HL-60 (cell line): ENCODE measurements at regions not wholly inside any gene's neighbourhood (a gene's known extent, or its start where the extent isn't known, plus 50 kb on each side); places are given as distances from the start of the nearest gene placed in this dataset.

Experiments used
- DNase-seq, 2 experiments: peaks; one replicate each; pipeline ENCODE4 v3.0.0-alpha.2; 2010 to 2020; ENCODE audit warnings: low read depth in 1 of 2, low spot score in 1 of 2
- H3K27ac ChIP-seq: fragments of 250-450 bp; sonication (Bioruptor Pico); replicated peaks from 2 replicates; pipeline ENCODE4 v1.5.1; 2020; ENCODE audit warnings: mild to moderate bottlenecking, moderate library complexity
- H3K27me3 ChIP-seq: fragments of 250-450 bp; sonication (Bioruptor Pico); 2 replicates; pipeline ENCODE4 v1.5.1; 2021; ENCODE audit warnings: mild to moderate bottlenecking, moderate library complexity; ENCODE audit not compliant: insufficient read depth, poor library complexity, severe bottlenecking
- H3K4me3 ChIP-seq: replicated peaks from 2 replicates; pipeline ENCODE4 v1.5.1; 2011; ENCODE audit warnings: mild to moderate bottlenecking, control low read depth, low read length; ENCODE audit not compliant: insufficient read depth
- CTCF ChIP-seq: IDR thresholded peaks from one replicate; pipeline ENCODE4 v1.5.1; 2011; ENCODE audit warnings: low read length, control low read depth, inconsistent platforms; ENCODE audit not compliant: insufficient read depth
- GABPA ChIP-seq: IDR thresholded peaks from 2 replicates; pipeline ENCODE4 v1.6.1; 2012; ENCODE audit warnings: low read depth
- POLR2AphosphoS5 ChIP-seq: IDR thresholded peaks from 2 replicates; pipeline ENCODE4 v1.6.1; 2012; ENCODE audit warnings: low read depth
- REST ChIP-seq: IDR thresholded peaks from 2 replicates; pipeline ENCODE4 v1.6.1; 2012; ENCODE audit warnings: low read depth; ENCODE audit not compliant: insufficient replicate concordance
- SPI1 ChIP-seq: IDR thresholded peaks from 2 replicates; pipeline ENCODE4 v1.6.1; 2012; ENCODE audit warnings: low read depth, mild to moderate bottlenecking, borderline replicate concordance

GRCh38 chr16:52874042-52874441, 178.7 kb downstream of the CHD9NB start:
- Histone ChIP-seq H3K4me3 (no peak overlapping the region), H3K27me3 (no peaks in the 10 kb centered on the region), H3K27ac (no peak overlapping the region)
- no peak for TF ChIP-seq SPI1
- DNase-seq = no peak

- DNase-seq = no peak
- Histone ChIP-seq H3K27me3 (no peaks in the 10 kb centered on the region), H3K4me3 (no peak overlapping the region), H3K27ac (no peak overlapping the region)
- TF ChIP-seq GABPA = no peak
These were observed 180.0 kb downstream of the CHD9NB start for GRCh38 chr16:52872731-52873130.

GRCh38 chr16:52871481-52871880, 181.2 kb downstream of the CHD9NB start:
- no peak for TF ChIP-seq CTCF
- no peak for TF ChIP-seq GABPA
- no peak for TF ChIP-seq SPI1
- no peak for TF ChIP-seq POLR2AphosphoS5
- TF ChIP-seq REST = no peak
- no peak for DNase-seq
- Histone ChIP-seq H3K4me3 (no peak overlapping the region), H3K27ac (no peak overlapping the region), H3K27me3 (no peaks in the 10 kb centered on the region)

GRCh38 chr16:52869243-52869642, 183.5 kb downstream of the CHD9NB start:
- DNase-seq = no peak
- Histone ChIP-seq H3K4me3 (no peak overlapping the region), H3K27me3 (peaks cover 3% of the 10 kb centered on the region), H3K27ac (no peak overlapping the region)
- TF ChIP-seq CTCF (no peak), GABPA (no peak), POLR2AphosphoS5 (no peak), REST (no peak), SPI1 (no peak)

- no peak overlapping the region for H3K4me3 ChIP-seq
- no peak overlapping the region for H3K27ac ChIP-seq
- DNase-seq = no peak
- TF ChIP-seq CTCF = no peak
- no peak for TF ChIP-seq GABPA
- peaks cover 3% of the 10 kb centered on the region for H3K27me3 ChIP-seq
These were observed 189.7 kb downstream of the CHD9NB start for GRCh38 chr16:52863000-52863399.
